NCI-H526 (cell line): ENCODE measurements at regions not wholly inside any gene's neighbourhood (a gene's known extent, or its start where the extent isn't known, plus 50 kb on each side); places are given as distances from the start of the nearest gene placed in this dataset.
"Not testable (repeated sequence)": the region's sequence is repeated elsewhere in the genome, so short reads cannot be mapped to it uniquely, and the experiment has no call there.

Source experiments
- DNase-seq, 2 experiments: peaks; one replicate each; lab custom pipeline; 2025; lab: John Stamatoyannopoulos, UW

DNA sequence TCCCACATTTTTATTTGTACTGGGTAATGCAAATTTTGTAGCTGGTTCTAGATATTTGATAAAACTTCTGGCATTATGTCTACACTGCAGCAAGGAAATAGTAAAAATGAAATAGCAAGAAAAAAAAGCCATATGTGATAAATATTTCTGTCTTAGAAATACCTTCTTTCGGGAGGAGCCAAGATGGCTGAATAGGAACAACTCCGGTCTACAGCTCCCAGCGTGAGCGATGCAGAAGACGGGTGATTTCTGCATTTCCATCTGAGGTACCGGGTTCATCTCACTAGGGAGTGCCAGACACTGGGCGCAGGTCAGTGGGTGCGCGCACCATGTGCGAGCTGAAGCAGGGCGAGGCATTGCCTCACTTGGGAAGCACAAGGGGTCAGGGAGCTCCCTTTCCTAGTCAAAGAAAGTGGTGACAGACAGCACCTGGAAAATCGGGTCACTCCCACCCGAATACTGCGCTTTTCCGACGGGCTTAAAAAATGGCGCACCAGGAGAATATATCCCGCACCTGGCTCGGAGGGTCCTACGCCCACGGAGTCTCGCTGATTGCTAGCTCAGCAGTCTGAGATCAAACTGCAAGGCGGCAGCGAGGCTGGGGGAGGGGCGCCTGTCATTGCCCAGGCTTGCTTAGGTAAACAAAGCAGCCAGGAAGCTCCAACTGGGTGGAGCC lies 461.4 kb downstream of the ZWINT start:
- DNase-seq = peak in 1 of 2 experiments; percentile 21

DNA sequence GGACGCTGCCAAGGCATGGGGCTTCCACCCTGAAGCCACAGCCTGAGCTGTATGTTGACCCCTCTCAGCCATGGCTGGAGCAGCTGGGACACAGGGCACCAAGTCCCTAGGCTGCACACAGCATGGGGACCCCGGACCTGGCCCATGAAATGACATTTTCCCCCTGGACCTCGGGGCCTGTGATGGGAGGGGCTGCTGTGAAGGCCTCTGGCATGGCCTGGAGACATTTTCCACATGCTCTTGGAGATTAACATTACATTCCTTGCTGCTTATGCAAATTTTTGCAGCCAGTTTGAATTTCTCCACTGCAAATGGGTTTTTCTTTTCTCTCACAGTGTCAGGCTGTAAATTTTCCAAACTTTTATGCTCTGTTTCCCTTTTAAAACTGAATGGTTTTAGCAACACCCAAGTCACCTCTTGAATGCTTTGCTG lies 463.6 kb downstream of the ZWINT start:
- peak; percentile 0 to 27 for DNase-seq

DNA sequence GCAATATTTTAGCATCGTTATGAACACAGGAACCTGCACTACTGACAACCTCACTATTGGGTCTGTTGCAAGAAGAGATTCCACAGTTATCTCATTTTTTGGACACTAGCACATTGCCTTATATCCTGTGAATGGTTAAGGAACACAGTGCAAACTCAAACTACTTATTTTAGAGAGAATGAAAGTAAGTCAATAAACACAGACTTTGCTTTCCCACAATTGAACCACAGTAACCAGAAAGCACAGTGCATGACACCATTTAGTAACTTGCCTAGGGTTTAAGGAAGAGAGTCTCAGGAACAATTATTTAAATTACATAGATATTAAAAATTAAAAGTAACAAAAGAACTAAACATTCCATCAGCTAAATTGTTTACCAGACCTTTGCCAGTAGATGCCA lies 468.8 kb downstream of the ZWINT start:
- no peak for DNase-seq

DNA sequence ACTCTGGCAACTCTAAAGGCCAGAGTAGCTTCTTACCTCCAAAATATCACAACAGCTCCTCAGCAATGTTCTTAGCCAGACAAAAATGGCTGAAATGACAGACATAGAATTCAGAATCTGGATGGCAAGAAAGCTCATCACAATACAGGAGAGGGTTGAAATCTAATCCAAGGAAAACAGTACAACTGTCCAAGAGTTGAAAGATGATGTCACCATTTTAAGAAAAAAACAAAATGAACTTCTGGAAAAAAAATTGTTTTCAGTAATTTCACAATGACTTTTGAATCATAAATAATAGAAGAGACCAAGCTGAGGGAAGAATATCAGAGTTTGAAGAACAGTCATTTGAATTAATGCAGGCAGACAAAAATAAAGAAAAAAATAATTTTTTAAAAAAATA lies 479.5 kb downstream of the ZWINT start:
- DNase-seq = no peak

DNA sequence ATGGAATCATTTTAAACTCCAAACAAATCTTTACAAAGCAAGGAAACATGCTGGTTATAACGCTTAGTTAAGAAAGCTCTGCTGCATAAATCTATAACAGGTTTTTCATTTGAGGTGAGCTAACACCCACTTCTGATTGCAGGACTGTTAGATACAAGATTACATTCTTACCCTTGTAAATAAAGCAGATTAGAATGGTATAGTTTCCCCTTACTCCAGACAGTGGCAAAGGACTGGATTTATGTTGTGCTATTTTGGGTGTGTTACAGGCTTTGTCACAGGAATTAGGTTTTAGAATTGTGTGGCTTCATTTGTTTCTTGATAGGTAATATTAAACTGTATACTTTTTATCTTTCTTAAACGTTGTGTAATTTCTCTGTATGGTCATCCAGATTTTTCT lies 487.6 kb downstream of the ZWINT start:
- DNase-seq = no peak

DNA sequence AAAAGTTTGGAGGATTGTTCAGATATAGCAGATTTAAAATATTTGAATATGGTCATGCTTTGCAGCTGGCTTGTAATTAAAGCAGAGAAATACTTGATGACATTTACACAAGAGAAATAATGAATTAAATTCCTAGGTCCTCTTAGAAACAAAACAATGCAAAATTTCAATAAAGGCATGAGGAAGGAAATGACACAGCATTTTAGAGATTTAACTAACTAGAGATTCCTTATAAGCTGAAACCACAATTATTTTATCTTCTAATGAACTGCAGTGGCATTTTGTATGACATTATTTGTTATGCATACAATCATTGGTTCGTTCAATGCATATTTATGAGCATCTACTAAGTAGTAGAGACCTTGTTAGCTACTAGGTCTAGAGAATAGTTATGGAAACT lies 490.9 kb downstream of the ZWINT start:
- no peak for DNase-seq

DNA sequence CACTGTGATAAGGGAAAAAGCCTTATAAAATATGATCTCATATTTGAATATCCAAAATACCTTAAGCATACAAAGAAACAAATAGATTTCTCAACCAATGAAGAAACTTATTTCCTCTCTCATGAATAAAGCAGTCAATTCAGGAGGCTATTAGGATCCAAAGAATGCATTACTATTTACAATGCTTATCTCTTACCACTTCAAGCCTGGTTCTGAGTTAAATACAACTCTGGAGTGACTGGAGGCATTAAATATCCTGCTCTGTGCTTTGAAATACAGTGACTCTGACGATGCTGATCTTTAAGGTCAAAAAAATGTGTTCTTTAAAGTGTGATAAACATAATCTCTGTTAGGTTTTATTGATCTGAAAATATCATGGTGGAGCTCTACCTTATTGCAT lies 493.2 kb downstream of the ZWINT start:
- DNase-seq = no peak

DNA sequence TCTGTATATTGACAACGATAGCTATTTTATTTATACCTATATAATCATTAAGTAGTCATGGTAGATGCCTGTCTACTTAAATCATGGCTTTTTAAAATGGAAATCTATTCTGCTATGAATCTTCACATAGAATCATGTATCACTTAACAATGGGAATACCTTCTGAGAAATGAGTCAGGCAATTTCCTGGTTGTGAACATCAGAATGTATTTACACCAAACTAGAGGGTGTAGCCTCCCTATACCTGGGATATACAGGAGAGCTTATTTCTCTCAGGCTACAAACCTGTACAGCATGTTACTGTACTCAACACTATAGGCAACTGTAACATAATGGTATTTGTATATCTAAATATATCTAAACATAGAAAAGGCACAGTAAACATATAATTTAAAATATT lies 502.3 kb downstream of the ZWINT start:
- peak in 1 of 2 experiments; percentile 3 for DNase-seq

DNA sequence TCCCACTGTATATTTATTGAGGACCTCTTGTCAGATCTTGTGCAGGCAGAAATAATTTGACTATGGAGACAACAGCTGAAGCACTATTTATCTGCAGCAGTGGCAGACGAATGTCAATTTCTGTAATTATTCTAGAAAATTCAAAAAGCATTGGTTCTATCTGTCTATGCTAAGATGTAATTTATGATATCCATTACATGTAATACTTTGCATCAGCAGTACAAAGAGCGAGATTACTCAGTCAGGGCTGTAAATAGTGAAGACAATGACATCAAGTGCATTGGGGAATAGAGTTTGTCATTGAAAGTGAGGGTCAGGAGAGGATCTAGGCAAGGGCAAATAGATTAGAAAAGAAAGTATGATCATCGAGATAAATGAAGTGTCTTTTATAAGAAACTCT lies 508.2 kb downstream of the ZWINT start:
- peak; percentile 57 to 67 for DNase-seq

DNA sequence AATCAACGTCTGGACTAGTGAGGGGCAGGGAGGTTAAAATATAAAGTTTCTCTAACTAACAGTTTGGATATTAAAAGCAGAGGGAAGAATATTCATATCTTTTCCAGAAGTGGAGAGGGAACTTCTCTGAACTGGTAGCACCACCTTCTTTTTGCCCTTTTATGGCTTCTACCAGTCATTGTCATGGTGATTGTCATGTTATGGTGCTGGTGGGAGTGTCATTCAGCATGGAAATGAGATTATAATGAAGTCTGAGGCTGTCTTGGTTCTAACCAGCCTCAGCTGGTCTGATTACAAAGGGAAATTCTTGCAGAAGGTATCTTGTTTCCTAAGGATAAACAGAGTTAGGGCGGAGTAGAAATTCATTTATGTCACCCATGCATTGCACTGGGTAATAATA lies 523.8 kb downstream of the ZWINT start:
- DNase-seq = peak; percentile 6 to 26

DNA sequence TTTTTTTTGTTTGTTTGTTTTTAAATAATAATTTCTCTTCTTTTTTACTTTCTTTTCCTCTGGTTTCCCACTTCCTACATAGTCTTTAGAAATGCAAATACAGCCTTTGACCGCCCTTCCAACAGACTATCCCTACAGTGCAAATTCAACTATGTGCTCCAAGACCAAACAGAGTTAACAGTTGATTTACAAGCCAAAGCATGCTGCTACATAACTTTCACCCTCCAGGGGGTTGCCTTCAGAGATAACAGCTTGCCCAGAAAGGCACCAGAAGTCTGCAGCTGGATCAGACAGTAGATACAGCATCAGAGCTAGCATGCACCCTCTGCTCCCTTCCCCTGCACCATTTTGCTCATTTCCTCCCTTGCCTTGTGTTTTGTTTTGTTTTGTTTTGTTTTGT lies 539.0 kb downstream of the ZWINT start:
- DNase-seq = no peak

DNA sequence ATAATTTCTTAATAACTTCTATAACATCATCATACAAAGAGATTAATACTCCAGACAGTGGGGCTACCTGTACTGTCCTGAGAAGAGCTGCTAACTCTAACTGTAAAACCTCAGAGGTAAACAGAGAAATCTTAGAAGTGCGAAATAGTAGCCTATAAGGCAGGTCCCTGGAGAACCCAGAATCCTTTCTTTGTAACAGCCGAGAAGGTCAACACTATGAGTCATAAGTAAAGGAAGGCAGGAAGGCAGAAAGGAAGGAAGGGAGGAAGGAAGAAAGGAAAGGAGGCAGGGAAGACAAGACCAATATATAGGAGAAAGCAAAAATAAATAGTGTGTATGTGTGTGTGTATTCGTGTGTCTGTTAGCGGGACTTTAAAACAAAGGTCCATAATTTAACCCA lies 540.6 kb downstream of the ZWINT start:
- no peak for DNase-seq

DNA sequence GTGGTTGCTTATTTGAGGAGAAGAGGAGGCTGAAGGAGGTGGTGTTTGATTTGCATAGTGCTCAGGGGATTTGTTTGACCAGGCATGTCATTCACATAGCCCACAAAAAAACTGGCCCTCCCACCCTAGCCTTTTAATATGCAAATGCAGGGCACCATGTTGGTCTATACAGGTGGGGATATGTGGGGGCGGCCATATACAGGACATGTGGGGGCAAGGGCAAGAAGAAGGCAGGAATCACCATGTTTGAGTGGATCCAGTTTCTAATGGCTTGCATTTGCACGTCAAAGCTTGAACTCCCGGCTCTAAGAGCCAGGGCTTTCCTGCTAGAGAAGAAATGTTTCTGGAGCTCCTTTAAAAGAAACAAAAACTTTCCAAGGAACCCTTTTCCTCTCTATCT lies 541.0 kb downstream of the ZWINT start:
- DNase-seq = no peak

DNA sequence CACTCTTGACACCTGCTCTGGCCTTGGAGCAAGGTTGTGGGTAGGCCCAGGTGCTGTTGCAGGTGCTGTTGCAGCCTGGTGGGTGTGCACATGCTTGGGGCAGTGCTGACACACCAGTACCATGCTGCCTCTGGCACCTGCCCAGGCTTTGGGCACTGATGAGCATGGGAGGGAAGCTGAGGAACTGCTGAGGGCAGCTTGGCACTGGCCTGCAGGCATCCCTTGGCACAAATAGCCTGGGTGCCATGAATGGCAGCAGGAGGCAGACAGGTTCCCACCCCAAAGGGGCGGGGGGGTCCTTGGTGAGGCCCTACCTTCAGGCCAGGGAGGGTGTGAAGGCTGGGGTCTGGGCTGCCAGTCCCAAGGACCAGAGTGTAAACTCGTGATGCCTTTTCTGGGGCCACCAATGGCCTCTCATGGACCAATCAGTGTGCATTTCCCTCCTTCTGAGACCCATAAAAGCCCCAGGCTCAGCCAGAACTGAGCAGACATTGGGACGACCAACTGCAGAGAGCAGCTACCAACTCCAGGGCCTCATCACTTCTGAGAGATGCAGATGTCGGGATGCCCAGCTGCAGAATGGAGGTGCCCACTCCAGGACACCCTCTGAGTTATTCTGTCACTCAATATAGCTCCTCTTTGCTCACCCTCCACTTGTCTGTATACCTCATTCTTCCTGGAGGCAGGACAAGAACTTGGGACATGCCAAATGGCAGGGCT lies 547.4 kb downstream of the ZWINT start:
- DNase-seq = no peak

DNA sequence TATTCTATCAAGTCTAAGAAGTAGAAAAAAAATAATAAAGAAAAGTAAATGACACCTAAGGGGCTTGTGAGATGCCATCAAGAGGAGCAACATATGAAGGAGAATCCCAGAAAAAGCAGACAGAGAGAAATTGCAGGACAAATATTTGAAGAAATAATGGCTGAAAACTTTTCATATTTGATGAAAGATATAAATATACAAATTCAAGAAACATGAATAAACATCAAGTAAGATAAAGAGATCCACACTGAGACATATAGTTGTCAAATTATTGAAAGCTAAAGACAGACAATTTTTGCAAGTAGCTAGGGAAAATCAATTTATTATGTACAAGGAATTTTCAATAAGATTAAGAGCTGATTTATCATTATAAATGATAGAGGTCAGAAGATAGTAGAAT lies 558.0 kb downstream of the ZWINT start:
- DNase-seq = no peak

DNA sequence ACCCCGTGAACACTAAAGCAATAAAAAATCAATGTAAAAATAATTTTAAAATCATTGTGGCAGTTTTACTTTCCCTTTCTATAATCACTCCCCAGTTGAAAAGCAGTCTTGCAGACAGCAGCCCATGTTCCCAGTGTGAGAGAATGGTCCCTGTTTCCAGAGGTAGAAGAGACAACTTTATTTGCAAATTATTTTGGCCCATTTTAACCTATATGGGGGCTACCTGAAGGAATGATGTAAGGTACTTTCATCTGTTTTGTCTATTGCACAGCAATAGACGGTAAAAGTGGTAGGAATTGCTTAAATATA lies 559.8 kb downstream of the ZWINT start:
- DNase-seq = no peak

DNA sequence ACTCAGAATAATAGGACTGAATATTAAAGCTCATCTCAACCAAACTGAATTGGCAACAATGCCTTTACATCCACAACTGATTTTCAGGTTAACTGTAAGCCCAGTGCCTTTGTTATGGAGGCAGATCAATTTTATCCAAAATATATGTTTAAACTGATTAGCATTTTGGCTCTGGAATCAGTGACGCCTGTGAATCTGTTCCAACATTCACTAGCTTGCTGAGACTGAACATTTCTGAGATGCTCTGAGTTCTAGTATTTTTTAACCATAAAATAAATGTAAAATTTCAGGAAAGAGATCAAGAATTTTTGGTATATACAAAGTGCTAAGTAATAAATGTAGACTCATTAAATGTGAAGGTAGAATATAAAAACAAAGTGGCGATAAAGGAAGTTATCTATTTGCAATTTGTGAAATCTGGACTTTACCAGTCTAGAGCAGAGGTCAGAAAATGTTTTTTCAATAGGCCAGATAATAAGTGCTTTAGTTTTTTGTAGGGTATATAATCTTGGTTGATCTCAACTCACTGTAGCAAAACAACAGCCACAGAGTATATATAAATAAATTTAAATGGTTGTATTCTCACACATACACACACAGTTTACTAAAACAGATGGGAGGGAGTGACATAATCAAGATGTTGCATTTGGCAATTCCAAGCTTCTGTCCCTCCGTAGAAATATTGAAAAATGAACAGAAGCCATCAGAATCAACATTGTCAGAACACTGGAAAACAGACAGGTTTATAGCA lies 560.3 kb downstream of the ZWINT start:
- no peak for DNase-seq

DNA sequence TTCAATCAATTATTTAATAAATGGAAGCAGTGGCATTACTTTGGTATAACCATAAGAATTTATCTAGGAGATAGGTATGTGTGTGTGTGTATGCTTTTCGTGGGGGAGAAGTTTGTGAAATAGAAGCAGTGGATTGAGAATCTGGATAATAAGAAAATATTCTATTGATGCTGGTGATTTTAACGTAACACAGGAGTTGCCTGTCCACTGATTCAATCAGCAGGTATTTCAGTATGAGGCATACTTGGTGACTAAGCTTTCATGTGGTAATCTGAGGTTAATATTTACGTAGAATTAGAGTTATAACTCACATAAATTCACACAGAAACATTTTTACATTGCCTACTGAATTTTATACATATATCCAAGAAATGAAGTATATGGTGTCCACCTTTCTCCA lies 568.0 kb downstream of the ZWINT start:
- no peak for DNase-seq

DNA sequence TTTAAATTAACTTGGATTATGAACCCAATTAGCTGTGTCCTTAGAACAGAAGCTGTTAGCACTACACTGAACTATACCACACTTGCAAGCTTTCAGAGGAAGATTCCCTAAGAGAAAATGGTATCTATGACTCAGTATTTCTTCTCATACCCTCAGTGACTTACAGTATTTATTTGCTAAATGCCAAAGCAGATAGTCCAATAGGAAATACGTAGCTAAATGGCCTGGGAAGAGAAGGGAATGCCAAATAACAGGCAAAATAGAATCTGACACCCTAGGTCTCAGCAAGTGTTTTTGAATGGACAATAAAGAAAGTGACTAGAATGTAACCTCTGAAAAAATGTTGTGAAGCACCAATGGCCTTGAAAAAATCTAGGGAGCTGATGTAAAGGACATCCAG lies 570.8 kb downstream of the ZWINT start:
- not testable (repeated sequence) for DNase-seq

DNA sequence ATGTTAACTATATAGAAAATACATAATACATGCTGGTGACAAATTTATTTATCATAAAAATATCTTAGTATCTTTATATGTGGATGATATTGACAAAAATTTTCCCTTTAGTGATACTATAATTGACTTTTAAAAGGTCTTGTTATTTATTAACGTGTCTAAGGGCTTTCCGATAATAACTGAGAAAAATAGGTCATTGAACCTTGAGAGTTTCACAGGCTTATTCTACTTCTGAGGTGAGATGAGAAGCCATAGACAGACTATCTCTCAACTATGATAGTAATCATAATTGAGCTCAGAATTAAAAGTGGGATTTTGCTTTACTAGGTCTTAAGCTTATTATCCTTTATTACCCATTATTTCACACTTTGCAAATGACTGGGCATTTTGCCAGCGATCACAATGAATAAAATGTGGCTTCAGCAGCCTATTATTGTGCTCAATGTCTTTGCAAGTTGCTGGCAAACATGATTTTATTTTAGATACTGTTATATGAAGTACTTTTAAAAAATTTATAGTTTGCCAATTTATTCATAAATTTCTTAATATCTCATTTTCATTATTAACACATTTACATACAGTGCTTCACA lies 574.5 kb downstream of the ZWINT start:
- DNase-seq = no peak

DNA sequence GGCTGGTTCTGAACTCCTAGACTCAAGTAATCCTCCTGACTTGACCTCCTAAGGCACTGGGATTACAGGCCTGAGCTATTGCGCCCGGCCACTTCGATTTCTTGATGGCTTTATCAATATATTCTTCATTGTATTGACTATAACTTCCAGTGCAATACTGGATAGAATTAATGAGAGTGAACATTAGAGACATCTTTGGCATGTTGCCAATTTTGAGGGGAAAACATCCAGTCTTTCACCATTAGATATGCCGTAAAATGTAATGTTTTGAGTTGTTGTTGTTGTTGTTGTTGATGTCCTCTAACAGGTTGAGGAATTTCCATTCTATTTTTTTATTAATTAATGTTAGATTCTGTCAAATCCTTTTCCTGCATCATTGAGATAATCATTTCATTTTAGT lies 578.9 kb downstream of the ZWINT start:
- DNase-seq = no peak

DNA sequence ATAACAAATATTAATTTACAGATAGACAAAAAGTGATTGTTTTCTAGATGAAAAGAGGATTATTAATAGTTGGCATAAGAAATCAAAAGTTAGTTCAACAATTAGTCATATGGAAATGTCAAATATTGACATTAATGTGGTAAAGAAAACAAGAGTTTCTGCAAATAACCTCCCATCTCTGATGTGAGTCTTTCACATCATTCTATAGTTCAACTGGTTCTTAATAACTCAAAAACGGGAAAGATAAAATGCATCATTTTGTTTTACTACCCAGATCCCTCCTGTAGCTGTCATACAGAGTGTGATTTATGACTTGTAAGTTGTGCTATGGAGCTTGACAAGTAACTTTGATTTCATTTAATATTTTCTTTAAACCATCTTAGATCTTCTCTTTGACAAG lies 594.8 kb downstream of the ZWINT start:
- no peak for DNase-seq

DNA sequence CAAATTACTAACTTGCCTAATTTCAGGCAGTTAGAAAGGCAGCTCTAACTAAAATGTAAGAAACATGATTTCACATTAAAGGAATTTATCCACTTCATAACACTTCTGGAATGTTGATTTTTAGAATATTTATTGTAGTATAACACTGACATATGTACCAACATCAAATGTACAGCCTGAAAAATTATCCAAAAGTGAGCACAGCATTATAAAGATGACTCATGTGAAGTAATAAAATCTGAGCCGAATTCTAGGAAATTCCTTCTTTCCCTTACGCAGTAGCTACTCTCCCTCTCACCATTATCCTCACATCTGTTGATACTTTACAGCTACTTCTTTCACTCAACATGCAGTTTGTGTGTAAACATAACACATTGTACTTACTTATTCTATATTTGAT lies 610.6 kb downstream of the ZWINT start:
- DNase-seq = no peak
